HEK293 (cell line): ENCODE measurements at regions not wholly inside any gene's neighbourhood (a gene's known extent, or its start where the extent isn't known, plus 50 kb on each side); places are given as distances from the start of the nearest gene placed in this dataset.

ENCODE experiments used
- CTCF ChIA-PET: fragments of 350-600 bp; formaldehyde crosslinking; extraction: SDS; loops from one replicate; lab custom pipeline; 2021; ENCODE audit warnings: antibody characterized with exemption; lab: Yijun Ruan, JAX
- POLR2A ChIA-PET: fragments of 300-600 bp; formaldehyde crosslinking; extraction: SDS; loops from one replicate; lab custom pipeline; 2020; ENCODE audit warnings: antibody characterized with exemption, inconsistent platforms; lab: Yijun Ruan, JAX
- H3K27ac ChIP-seq: fragments of 200-500 bp; sonication (Bioruptor generic); 2 replicates; pipeline ENCODE4 v1.5.1; 2014; ENCODE audit warnings: low read depth, low read length, control low read depth, inconsistent platforms; ENCODE audit errors: extremely low read depth
- H3K36me3 ChIP-seq, 2 experiments: fragments of 200-500 bp in 1 of 2; sonication (Bioruptor generic) in 1 of 2; 1 replicate in 1 of 2; 2 replicates in 1 of 2; pipeline ENCODE4 v1.5.1; 2014 to 2017; ENCODE audit warnings: inconsistent platforms in 2 of 2, low read length in 2 of 2; ENCODE audit not compliant: control insufficient read depth in 2 of 2, insufficient read depth in 1 of 2
- H3K4me1 ChIP-seq: fragments of 200-500 bp; sonication (Bioruptor generic); 2 replicates; pipeline ENCODE4 v1.5.1; 2014; ENCODE audit warnings: mild to moderate bottlenecking, low read length, inconsistent platforms; ENCODE audit not compliant: control insufficient read depth, insufficient read depth
- H3K4me3 ChIP-seq: 2 replicates; pipeline ENCODE4 v1.5.1; 2011; ENCODE audit warnings: low read depth, mild to moderate bottlenecking, control low read depth, low read length, moderate library complexity
- H3K9me3 ChIP-seq: fragments of 200-500 bp; sonication (Bioruptor generic); 2 replicates; pipeline ENCODE4 v1.5.1; 2014; ENCODE audit warnings: low read depth, low read length, inconsistent platforms; ENCODE audit not compliant: control insufficient read depth, insufficient read depth
- AEBP2 ChIP-seq: fragments of 450-650 bp; formaldehyde crosslinking; IDR thresholded peaks from 2 replicates; pipeline ENCODE4 v1.5.1; 2016; ENCODE audit warnings: missing biosample characterization, missing genetic modification characterization, borderline replicate concordance
- GLI4 ChIP-seq: fragments of 450-650 bp; formaldehyde crosslinking; IDR thresholded peaks from 2 replicates; pipeline ENCODE4 v1.5.1; 2016; ENCODE audit warnings: missing biosample characterization, missing genetic modification characterization
- GLIS2 ChIP-seq: fragments of 450-650 bp; formaldehyde crosslinking; IDR thresholded peaks from 2 replicates; pipeline ENCODE4 v1.5.1; 2016; ENCODE audit warnings: missing biosample characterization, missing genetic modification characterization
- PRDM4 ChIP-seq: fragments of 450-650 bp; formaldehyde crosslinking; IDR thresholded peaks from 2 replicates; pipeline ENCODE4 v1.5.1; 2017; ENCODE audit warnings: missing biosample characterization, missing genetic modification characterization
- REST ChIP-seq: fragments of 450-650 bp; formaldehyde crosslinking; IDR thresholded peaks from 2 replicates; pipeline ENCODE4 v1.5.1; 2016; ENCODE audit warnings: missing biosample characterization, missing genetic modification characterization
- SCRT1 ChIP-seq: fragments of 450-650 bp; formaldehyde crosslinking; IDR thresholded peaks from 2 replicates; pipeline ENCODE4 v1.5.1; 2016; ENCODE audit warnings: missing biosample characterization, missing genetic modification characterization, borderline replicate concordance
- ZNF174 ChIP-seq: fragments of 450-650 bp; formaldehyde crosslinking; IDR thresholded peaks from 2 replicates; pipeline ENCODE4 v1.5.0; 2017; ENCODE audit warnings: missing biosample characterization, mild to moderate bottlenecking, missing genetic modification characterization
- ZNF2 ChIP-seq: fragments of 450-650 bp; formaldehyde crosslinking; IDR thresholded peaks from 2 replicates; pipeline ENCODE4 v1.5.1; 2016; ENCODE audit warnings: missing biosample characterization, missing genetic modification characterization
- ZNF248 ChIP-seq: fragments of 450-650 bp; formaldehyde crosslinking; IDR thresholded peaks from 2 replicates; pipeline ENCODE4 v1.5.1; 2017; ENCODE audit warnings: missing biosample characterization, missing genetic modification characterization
- ZNF292 ChIP-seq: fragments of 450-650 bp; formaldehyde crosslinking; IDR thresholded peaks from 2 replicates; pipeline ENCODE4 v1.5.1; 2016; ENCODE audit warnings: low read depth, missing biosample characterization, missing genetic modification characterization, borderline replicate concordance
- ZNF350 ChIP-seq: fragments of 450-650 bp; formaldehyde crosslinking; IDR thresholded peaks from 2 replicates; pipeline ENCODE4 v1.5.0; 2017; ENCODE audit warnings: missing biosample characterization, mild to moderate bottlenecking, missing genetic modification characterization
- ZNF362 ChIP-seq: fragments of 450-650 bp; formaldehyde crosslinking; IDR thresholded peaks from 2 replicates; pipeline ENCODE4 v1.5.1; 2016; ENCODE audit warnings: missing biosample characterization, missing genetic modification characterization
- ZNF623 ChIP-seq: fragments of 450-650 bp; formaldehyde crosslinking; IDR thresholded peaks from 2 replicates; pipeline ENCODE4 v1.5.1; 2016; ENCODE audit warnings: missing biosample characterization, missing genetic modification characterization
- ZNF692 ChIP-seq: fragments of 450-650 bp; formaldehyde crosslinking; IDR thresholded peaks from 2 replicates; pipeline ENCODE4 v1.5.1; 2016; ENCODE audit warnings: missing biosample characterization, missing genetic modification characterization

GRCh38 chr3:127427666-127428065 lies 139.8 kb upstream of the PRR20G start:
- ChIA-PET CTCF (no interaction called here), POLR2A (no interaction called here)
- Histone ChIP-seq H3K4me3 (no peak overlapping the region), H3K9me3 (no peaks in the 10 kb centered on the region), H3K27ac (no peak overlapping the region), H3K36me3 (no peaks in the 10 kb centered on the region), H3K4me1 (0 out of 2 replicates have a peak, but pooled peaks cover 3% of the 10 kb centered on the region)
- TF ChIP-seq ZNF623: peak; percentile 56; the same call in 1 of the 2 replicates
- TF ChIP-seq GLI4 (tag by site-specific recombination): no peak

- POLR2A ChIA-PET: no interaction called here
- Histone ChIP-seq H3K36me3 (no peaks in the 10 kb centered on the region), H3K27ac (no peak overlapping the region)
- TF ChIP-seq GLIS2 (no peak), ZNF362 (tag by site-specific recombination) (no peak)
- TF ChIP-seq, all 188 proteins: peak for 0
- H3K4me1 ChIP-seq: 0 out of 2 replicates have a peak, but pooled peaks cover 3% of the 10 kb centered on the region
- no peak overlapping the region for H3K4me3 ChIP-seq
- CTCF ChIA-PET: no interaction called here
- H3K9me3 ChIP-seq: no peaks in the 10 kb centered on the region
Measured at GRCh38 chr3:127427156-127427555, 139.3 kb upstream of the PRR20G start.

GRCh38 chr3:127426444-127427153 lies 138.8 kb upstream of the PRR20G start:
- no peaks in the 10 kb centered on the region for H3K36me3 ChIP-seq
- POLR2A ChIA-PET: interaction anchor here (0.6 kb wide), 1 partner anchor 326 kb away, joined by 4 read pairs; no protein-coding TSS in a partner anchor
- no peaks in the 10 kb centered on the region for H3K9me3 ChIP-seq
- H3K27ac ChIP-seq: no peak overlapping the region
- 0 out of 2 replicates have a peak, but pooled peaks cover 3% of the 10 kb centered on the region for H3K4me1 ChIP-seq
- TF ChIP-seq ZNF350 (tag by site-specific recombination): no peak
- no peak for TF ChIP-seq ZNF2 (tag by site-specific recombination)
- no peak for TF ChIP-seq ZNF292
- TF ChIP-seq ZNF174: no peak
- no peak for TF ChIP-seq SCRT1
- no peak for TF ChIP-seq AEBP2 (tag by site-specific recombination)
- TF ChIP-seq PRDM4 (tag by site-specific recombination): no peak
- no peak for TF ChIP-seq REST
- no peak for TF ChIP-seq GLIS2
- TF ChIP-seq ZNF248: no peak
- TF ChIP-seq ZNF692 (tag by site-specific recombination): no peak
- H3K4me3 ChIP-seq: no peak overlapping the region
- CTCF ChIA-PET: interaction anchor here (0.6 kb wide), 1 partner anchor 904 kb away, joined by 3 read pairs; no protein-coding TSS in a partner anchor
